ENCODE measurements at regions not wholly inside any gene's neighbourhood (a gene's known extent, or its start where the extent isn't known, plus 50 kb on each side); places are given as distances from the start of the nearest gene placed in this dataset.

DNA sequence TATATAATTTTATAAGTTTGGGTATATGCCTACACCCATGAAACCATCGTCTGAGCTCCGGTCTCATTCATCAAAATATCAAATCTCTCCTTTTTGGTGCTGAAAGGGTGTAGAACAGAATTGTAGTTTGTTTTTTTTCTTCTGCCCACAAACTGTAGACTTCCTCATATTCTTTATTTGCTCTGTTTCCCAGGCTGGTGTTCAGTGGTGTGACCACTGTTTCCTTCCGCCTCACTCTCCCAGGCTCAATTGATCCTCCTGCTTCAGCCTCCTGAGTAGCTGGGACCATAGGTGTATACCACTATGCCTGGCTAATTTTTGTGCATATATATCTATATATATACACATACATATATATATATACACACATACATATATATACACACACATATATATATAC is 139.6 kb upstream of the HCRTR2 start:
- no peaks in the 10 kb centered on the region for H3F3A ChIP-seq (ENCODE audit: insufficient read depth)
- H2AFZ ChIP-seq (ENCODE audit: low read depth, low read length, severe bottlenecking): no peak overlapping the region
- no peak overlapping the region for H3K27ac ChIP-seq (ENCODE audit: low read depth, low read length)
- H3K9me2 ChIP-seq (replicated peaks; ENCODE audit: insufficient read depth, low read length): no peaks in the 10 kb centered on the region
- H3K9me3 ChIP-seq (ENCODE audit: insufficient read depth, low read length): peaks cover 3% of the 10 kb centered on the region; the same call in 1 of the 2 replicates
- no peaks in the 10 kb centered on the region for H4K20me1 ChIP-seq (ENCODE audit: low read depth, low read length)
- H3K4me3 ChIP-seq (ENCODE audit: insufficient read depth, low read length, poor library complexity, severe bottlenecking): no peak overlapping the region
- no peaks in the 10 kb centered on the region for H3K27me3 ChIP-seq (ENCODE audit: low read length)
- H3K4me2 ChIP-seq (ENCODE audit: low read depth, low read length, poor library complexity, severe bottlenecking): no peak overlapping the region
- H3K79me2 ChIP-seq (ENCODE audit: insufficient read depth, low read length): no peaks in the 10 kb centered on the region
- H3K9ac ChIP-seq (ENCODE audit: low read length): no peak overlapping the region
- no peak for TF ChIP-seq EZH2phosphoT487 (conservative IDR thresholded peaks at IDR 0.05; ENCODE audit: low read length)
- TF ChIP-seq, protein P1, sequence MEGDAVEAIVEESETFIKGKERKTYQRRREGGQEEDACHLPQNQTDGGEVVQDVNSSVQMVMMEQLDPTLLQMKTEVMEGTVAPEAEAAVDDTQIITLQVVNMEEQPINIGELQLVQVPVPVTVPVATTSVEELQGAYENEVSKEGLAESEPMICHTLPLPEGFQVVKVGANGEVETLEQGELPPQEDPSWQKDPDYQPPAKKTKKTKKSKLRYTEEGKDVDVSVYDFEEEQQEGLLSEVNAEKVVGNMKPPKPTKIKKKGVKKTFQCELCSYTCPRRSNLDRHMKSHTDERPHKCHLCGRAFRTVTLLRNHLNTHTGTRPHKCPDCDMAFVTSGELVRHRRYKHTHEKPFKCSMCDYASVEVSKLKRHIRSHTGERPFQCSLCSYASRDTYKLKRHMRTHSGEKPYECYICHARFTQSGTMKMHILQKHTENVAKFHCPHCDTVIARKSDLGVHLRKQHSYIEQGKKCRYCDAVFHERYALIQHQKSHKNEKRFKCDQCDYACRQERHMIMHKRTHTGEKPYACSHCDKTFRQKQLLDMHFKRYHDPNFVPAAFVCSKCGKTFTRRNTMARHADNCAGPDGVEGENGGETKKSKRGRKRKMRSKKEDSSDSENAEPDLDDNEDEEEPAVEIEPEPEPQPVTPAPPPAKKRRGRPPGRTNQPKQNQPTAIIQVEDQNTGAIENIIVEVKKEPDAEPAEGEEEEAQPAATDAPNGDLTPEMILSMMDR (IDR thresholded peaks at IDR 0.05; ENCODE audit: insufficient read depth, low read length, poor library complexity, severe bottlenecking): no peak
- no peaks in the 10 kb centered on the region for H3K36me3 ChIP-seq (ENCODE audit: low read length)

DNA sequence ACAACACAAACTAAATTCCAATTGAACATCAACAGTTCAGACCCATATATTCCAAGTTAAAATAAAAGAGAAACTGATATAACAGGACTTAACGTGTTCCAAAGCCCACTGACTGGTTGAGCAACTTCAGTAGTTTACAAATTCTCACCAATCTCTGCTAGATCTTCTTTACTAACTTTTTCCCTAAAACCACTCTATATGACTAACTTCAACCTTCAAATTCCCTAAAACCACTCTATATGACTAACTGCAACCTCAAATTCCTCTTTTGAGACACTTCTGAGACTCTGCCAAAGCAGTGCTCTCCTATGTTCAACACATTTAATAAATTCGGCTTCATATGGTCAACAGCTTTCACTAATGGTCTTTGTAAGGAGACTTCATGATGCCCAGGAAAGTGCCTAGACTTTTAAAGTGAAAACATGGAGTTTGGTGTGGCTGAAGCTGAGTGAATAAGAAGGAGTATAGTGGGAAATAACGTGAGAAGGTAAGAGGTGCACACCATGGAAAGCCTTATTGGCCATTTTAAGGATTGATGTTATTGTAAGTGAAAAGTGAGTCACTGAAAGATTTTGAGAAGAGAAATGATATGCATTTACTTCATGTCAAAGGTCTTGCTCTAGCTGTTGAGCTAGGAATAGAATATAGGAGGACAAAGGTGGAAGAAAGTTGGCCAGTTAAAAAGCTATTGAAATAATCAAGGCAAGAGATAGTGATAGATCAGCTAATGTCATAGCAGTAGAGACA is 134.0 kb upstream of the HCRTR2 start:
- no peak overlapping the region for H3K4me2 ChIP-seq (ENCODE audit: low read depth, low read length, poor library complexity, severe bottlenecking)
- peaks cover 3% of the 10 kb centered on the region; the same call in 1 of the 2 replicates for H3K9me3 ChIP-seq (ENCODE audit: insufficient read depth, low read length)
- H3K9me2 ChIP-seq (replicated peaks; ENCODE audit: insufficient read depth, low read length): no peaks in the 10 kb centered on the region
- H3K9ac ChIP-seq (ENCODE audit: low read length): no peak overlapping the region
- no peaks in the 10 kb centered on the region for H3K27me3 ChIP-seq (ENCODE audit: low read length)
- H3K27ac ChIP-seq (ENCODE audit: low read depth, low read length): no peak overlapping the region
- no peaks in the 10 kb centered on the region for H3K36me3 ChIP-seq (ENCODE audit: low read length)
- H2AFZ ChIP-seq (ENCODE audit: low read depth, low read length, severe bottlenecking): no peak overlapping the region
- no peaks in the 10 kb centered on the region for H3K79me2 ChIP-seq (ENCODE audit: insufficient read depth, low read length)
- H3K4me3 ChIP-seq (ENCODE audit: insufficient read depth, low read length, poor library complexity, severe bottlenecking): no peak overlapping the region
- no peaks in the 10 kb centered on the region for H4K20me1 ChIP-seq (ENCODE audit: low read depth, low read length)
- no peak for TF ChIP-seq EZH2phosphoT487 (conservative IDR thresholded peaks at IDR 0.05; ENCODE audit: low read length)
- TF ChIP-seq, protein P1 (IDR thresholded peaks at IDR 0.05; ENCODE audit: insufficient read depth, low read length, poor library complexity, severe bottlenecking): no peak
- no peaks in the 10 kb centered on the region for H3F3A ChIP-seq (ENCODE audit: insufficient read depth)

- no peaks in the 10 kb centered on the region for H3F3A ChIP-seq (ENCODE audit: insufficient read depth)
These were observed 127.4 kb upstream of the HCRTR2 start for GRCh38 chr6:55046869-55047422.

More at GRCh38 chr6:55046869-55047422, 127.4 kb upstream of the HCRTR2 start:
- H3K9ac ChIP-seq (ENCODE audit: low read length): no peak overlapping the region
- H3K27ac ChIP-seq (ENCODE audit: low read depth, low read length): no peak overlapping the region
- H3K36me3 ChIP-seq (ENCODE audit: low read length): no peaks in the 10 kb centered on the region
- TF ChIP-seq, protein P1 (IDR thresholded peaks at IDR 0.05; ENCODE audit: insufficient read depth, low read length, poor library complexity, severe bottlenecking): no peak
- no peak for TF ChIP-seq EZH2phosphoT487 (conservative IDR thresholded peaks at IDR 0.05; ENCODE audit: low read length)
- no peaks in the 10 kb centered on the region for H3K79me2 ChIP-seq (ENCODE audit: insufficient read depth, low read length)
- H2AFZ ChIP-seq (ENCODE audit: low read depth, low read length, severe bottlenecking): no peak overlapping the region
- no peak overlapping the region for H3K4me2 ChIP-seq (ENCODE audit: low read depth, low read length, poor library complexity, severe bottlenecking)
- H4K20me1 ChIP-seq (ENCODE audit: low read depth, low read length): no peaks in the 10 kb centered on the region
- no peaks in the 10 kb centered on the region for H3K27me3 ChIP-seq (ENCODE audit: low read length)
- no peaks in the 10 kb centered on the region for H3K9me2 ChIP-seq (replicated peaks; ENCODE audit: insufficient read depth, low read length)
- H3K9me3 ChIP-seq (ENCODE audit: insufficient read depth, low read length): no peaks in the 10 kb centered on the region
- no peak overlapping the region for H3K4me3 ChIP-seq (ENCODE audit: insufficient read depth, low read length, poor library complexity, severe bottlenecking)
